ENCODE measurements at regions not wholly inside any gene's neighbourhood (a gene's known extent, or its start where the extent isn't known, plus 50 kb on each side); places are given as distances from the start of the nearest gene placed in this dataset.

GRCh38 chr16:72677662-72678447 lies 370.1 kb downstream of the ZFHX3 start:
- TF ChIP-seq CTCF (conservative IDR thresholded peaks at IDR 0.05; ENCODE audit: low read depth, low read length), result no peak
- no peak for DNase-seq (ENCODE audit: low read depth)
- H3K4me3 ChIP-seq (ENCODE audit: low read depth, low read length), result no peak overlapping the region

- DNase-seq (ENCODE audit: low read depth), result no peak
- H3K4me3 ChIP-seq (ENCODE audit: low read depth, low read length), result no peak overlapping the region
- TF ChIP-seq CTCF (conservative IDR thresholded peaks at IDR 0.05; ENCODE audit: low read depth, low read length), result no peak
Observed at GRCh38 chr16:72673118-72673517, 374.8 kb downstream of the ZFHX3 start.

GRCh38 chr16:72666267-72666666 lies 381.7 kb downstream of the ZFHX3 start:
- peak; percentile 20 for TF ChIP-seq CTCF (conservative IDR thresholded peaks at IDR 0.05; ENCODE audit: low read depth, low read length)
- DNase-seq (ENCODE audit: low read depth), result no peak
- H3K4me3 ChIP-seq (ENCODE audit: low read depth, low read length), result no peak overlapping the region

GRCh38 chr16:72665701-72666100 lies 382.2 kb downstream of the ZFHX3 start:
- peak overlapping the region; percentile 89 for H3K4me3 ChIP-seq (ENCODE audit: low read depth, low read length)
- no peak for DNase-seq (ENCODE audit: low read depth)
- TF ChIP-seq CTCF (conservative IDR thresholded peaks at IDR 0.05; ENCODE audit: low read depth, low read length), result no peak

- H3K4me3 ChIP-seq (ENCODE audit: low read depth, low read length), result peak overlapping the region; percentile 89
- peak; percentile 88 for DNase-seq (ENCODE audit: low read depth)
- no peak for TF ChIP-seq CTCF (conservative IDR thresholded peaks at IDR 0.05; ENCODE audit: low read depth, low read length)
Observed at GRCh38 chr16:72664509-72665408, 383.2 kb downstream of the ZFHX3 start.

GRCh38 chr16:72664056-72664508 lies 383.8 kb downstream of the ZFHX3 start:
- H3K4me3 ChIP-seq (ENCODE audit: low read depth, low read length), result peak overlapping the region; percentile 89
- no peak for DNase-seq (ENCODE audit: low read depth)
- no peak for TF ChIP-seq CTCF (conservative IDR thresholded peaks at IDR 0.05; ENCODE audit: low read depth, low read length)

Measured in epithelial cell of proximal tubule (primary cell).